Ishikawa (cell line): ENCODE measurements at regions not wholly inside any gene's neighbourhood (a gene's known extent, or its start where the extent isn't known, plus 50 kb on each side); places are given as distances from the start of the nearest gene placed in this dataset.

Experiments
- CREB1 ChIP-seq: IDR thresholded peaks from 2 replicates; pipeline ENCODE4 v1.6.1; 2012; ENCODE audit warnings: low read depth
- EP300 ChIP-seq: IDR thresholded peaks from 2 replicates; pipeline ENCODE4 v1.6.1; 2012; ENCODE audit warnings: borderline replicate concordance
- TAF1 ChIP-seq: IDR thresholded peaks from 2 replicates; pipeline ENCODE4 v1.6.1; 2012; ENCODE audit warnings: low read depth, mild to moderate bottlenecking
- TCF12 ChIP-seq: IDR thresholded peaks from 2 replicates; pipeline ENCODE4 v1.6.1; 2012; ENCODE audit warnings: low read depth
- TF ChIP-seq, protein P1 (sequence below): IDR thresholded peaks from 2 replicates; pipeline ENCODE4 v1.6.1; 2012; ENCODE audit warnings: low read depth, mild to moderate bottlenecking

DNA sequence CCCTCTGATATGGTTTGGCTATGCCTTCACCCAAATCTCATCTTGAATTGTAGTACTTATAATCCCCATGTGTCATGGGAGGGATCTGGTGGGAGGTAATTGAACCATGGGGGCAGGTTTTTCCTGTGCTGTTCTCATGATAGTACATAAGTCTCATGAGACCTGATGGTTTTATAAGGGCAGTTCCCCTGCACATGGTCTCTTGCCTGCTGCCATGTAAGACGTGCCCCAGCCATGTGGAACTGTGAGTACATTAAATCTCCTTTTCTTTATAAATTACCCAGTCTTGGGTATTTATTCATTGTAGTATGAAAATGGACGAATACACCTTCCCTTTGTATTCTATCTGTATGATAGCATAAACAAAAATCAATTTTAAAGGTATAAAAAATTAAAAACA lies 333.4 kb upstream of the FBXO33 start:
- TF ChIP-seq TCF12 (no peak), TAF1 (no peak), EP300 (no peak), CREB1 (no peak)
- TF ChIP-seq, protein P1, sequence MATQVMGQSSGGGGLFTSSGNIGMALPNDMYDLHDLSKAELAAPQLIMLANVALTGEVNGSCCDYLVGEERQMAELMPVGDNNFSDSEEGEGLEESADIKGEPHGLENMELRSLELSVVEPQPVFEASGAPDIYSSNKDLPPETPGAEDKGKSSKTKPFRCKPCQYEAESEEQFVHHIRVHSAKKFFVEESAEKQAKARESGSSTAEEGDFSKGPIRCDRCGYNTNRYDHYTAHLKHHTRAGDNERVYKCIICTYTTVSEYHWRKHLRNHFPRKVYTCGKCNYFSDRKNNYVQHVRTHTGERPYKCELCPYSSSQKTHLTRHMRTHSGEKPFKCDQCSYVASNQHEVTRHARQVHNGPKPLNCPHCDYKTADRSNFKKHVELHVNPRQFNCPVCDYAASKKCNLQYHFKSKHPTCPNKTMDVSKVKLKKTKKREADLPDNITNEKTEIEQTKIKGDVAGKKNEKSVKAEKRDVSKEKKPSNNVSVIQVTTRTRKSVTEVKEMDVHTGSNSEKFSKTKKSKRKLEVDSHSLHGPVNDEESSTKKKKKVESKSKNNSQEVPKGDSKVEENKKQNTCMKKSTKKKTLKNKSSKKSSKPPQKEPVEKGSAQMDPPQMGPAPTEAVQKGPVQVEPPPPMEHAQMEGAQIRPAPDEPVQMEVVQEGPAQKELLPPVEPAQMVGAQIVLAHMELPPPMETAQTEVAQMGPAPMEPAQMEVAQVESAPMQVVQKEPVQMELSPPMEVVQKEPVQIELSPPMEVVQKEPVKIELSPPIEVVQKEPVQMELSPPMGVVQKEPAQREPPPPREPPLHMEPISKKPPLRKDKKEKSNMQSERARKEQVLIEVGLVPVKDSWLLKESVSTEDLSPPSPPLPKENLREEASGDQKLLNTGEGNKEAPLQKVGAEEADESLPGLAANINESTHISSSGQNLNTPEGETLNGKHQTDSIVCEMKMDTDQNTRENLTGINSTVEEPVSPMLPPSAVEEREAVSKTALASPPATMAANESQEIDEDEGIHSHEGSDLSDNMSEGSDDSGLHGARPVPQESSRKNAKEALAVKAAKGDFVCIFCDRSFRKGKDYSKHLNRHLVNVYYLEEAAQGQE, result no peak
